Uterus (tissue), 2 donors: ENCODE measurements at regions not wholly inside any gene's neighbourhood (a gene's known extent, or its start where the extent isn't known, plus 50 kb on each side); places are given as distances from the start of the nearest gene placed in this dataset.

Experiments
- CTCF ChIP-seq, 4 experiments: fragments of 200-600 bp in 2 of 4; fragments of 450-650 bp in 2 of 4; sonication (generic) in 2 of 4; IDR thresholded peaks; one replicate each; pipeline ENCODE4 v1.5.1; 2016 to 2019; ENCODE audit warnings: antibody characterized with exemption in 4 of 4, mild to moderate bottlenecking in 2 of 4, moderate library complexity in 1 of 4
- POLR2A ChIP-seq, 2 donors: fragments of 450-650 bp; IDR thresholded peaks; one replicate each; pipeline ENCODE4 v1.6.1; 2016; ENCODE audit warnings: antibody characterized with exemption in 2 of 2, mild to moderate bottlenecking in 1 of 2, moderate library complexity in 1 of 2

- no peak for TF ChIP-seq CTCF (IDR thresholded peaks at IDR 0.05)
- no peak for TF ChIP-seq POLR2A (IDR thresholded peaks at IDR 0.05)
Measured at GRCh38 chr9:95623640-95624039, 106.9 kb upstream of the PTCH1 start.
